Thoracic aorta (tissue), 2 donors: ENCODE measurements at regions not wholly inside any gene's neighbourhood (a gene's known extent, or its start where the extent isn't known, plus 50 kb on each side); places are given as distances from the start of the nearest gene placed in this dataset.
A peak's percentile ranks its signal among the peaks of the same experiment; 100 is the strongest.

Source experiments
- ATAC-seq: fragments of 150-250 bp; one replicate; pipeline ENCODE4 v1.8.0; 2017; ENCODE audit warnings: low read depth; ENCODE audit not compliant: insufficient number of reproducible peaks, low FRiP score
- DNase-seq: peaks from one replicate; pipeline ENCODE4 v3.0.0-alpha.2; 2020; ENCODE audit warnings: low spot score
- H3K27ac ChIP-seq, 2 donors: fragments of 200-600 bp; sonication (generic); 1 replicate in 1 of 2; 2 replicates in 1 of 2; pipeline ENCODE4 v1.5.1; 2016; ENCODE audit warnings: mild to moderate bottlenecking in 2 of 2, moderate library complexity in 2 of 2
- H3K27me3 ChIP-seq: fragments of 200-600 bp; sonication (generic); replicated peaks from 2 replicates; pipeline ENCODE4 v1.6.0; 2016; ENCODE audit warnings: mild to moderate bottlenecking; ENCODE audit not compliant: insufficient read depth
- H3K36me3 ChIP-seq: fragments of 200-600 bp; sonication (generic); one replicate; pipeline ENCODE4 v1.5.1; 2016
- H3K4me1 ChIP-seq, 2 donors: fragments of 200-600 bp; sonication (generic); 1 replicate in 1 of 2; 2 replicates in 1 of 2; pipeline versions ENCODE4 v1.5.1 to v1.6.0; 2016; ENCODE audit warnings: low read depth in 2 of 2, mild to moderate bottlenecking in 1 of 2; ENCODE audit not compliant: control insufficient read depth in 1 of 2
- H3K4me3 ChIP-seq: fragments of 200-600 bp; sonication (generic); 2 replicates; pipeline ENCODE4 v1.5.1; 2016; ENCODE audit warnings: mild to moderate bottlenecking
- H3K9me3 ChIP-seq: fragments of 200-600 bp; sonication (generic); 2 replicates; pipeline ENCODE4 v1.5.1; 2016
- TF ChIP-seq, protein P1 (sequence below): fragments of 200-600 bp; sonication (generic); IDR thresholded peaks from one replicate; pipeline ENCODE4 v1.5.1; 2019; ENCODE audit warnings: antibody characterized with exemption

DNA sequence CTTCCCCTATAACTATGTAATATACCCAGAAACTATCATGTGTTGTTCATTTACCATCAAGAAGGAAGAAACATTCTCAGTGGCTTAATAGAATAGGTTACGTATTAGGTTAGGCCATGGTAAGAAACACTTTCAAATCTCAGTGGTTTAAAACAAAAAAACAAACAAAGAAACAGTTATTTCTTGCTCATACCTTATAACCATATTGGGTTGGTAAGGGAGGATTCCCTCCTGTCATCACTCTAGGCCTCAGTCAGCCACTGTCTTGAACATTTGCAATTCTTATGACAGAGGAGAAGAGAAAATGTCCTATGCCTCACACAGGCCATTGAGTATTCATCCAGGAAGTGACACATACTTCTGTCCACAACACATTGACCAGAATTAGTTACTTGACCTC, 727.7 kb upstream of the NECTIN3 start:
- TF ChIP-seq, protein P1, sequence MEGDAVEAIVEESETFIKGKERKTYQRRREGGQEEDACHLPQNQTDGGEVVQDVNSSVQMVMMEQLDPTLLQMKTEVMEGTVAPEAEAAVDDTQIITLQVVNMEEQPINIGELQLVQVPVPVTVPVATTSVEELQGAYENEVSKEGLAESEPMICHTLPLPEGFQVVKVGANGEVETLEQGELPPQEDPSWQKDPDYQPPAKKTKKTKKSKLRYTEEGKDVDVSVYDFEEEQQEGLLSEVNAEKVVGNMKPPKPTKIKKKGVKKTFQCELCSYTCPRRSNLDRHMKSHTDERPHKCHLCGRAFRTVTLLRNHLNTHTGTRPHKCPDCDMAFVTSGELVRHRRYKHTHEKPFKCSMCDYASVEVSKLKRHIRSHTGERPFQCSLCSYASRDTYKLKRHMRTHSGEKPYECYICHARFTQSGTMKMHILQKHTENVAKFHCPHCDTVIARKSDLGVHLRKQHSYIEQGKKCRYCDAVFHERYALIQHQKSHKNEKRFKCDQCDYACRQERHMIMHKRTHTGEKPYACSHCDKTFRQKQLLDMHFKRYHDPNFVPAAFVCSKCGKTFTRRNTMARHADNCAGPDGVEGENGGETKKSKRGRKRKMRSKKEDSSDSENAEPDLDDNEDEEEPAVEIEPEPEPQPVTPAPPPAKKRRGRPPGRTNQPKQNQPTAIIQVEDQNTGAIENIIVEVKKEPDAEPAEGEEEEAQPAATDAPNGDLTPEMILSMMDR: no peak
- ATAC-seq (no peak), DNase-seq (no peak)
- no peaks in the 10 kb centered on the region for H3K36me3 ChIP-seq
- H3K4me3 ChIP-seq: no peak overlapping the region
- H3K27ac ChIP-seq: no peak overlapping the region
- H3K4me1 ChIP-seq: peaks cover 0 to 10% of the 10 kb centered on the region in 2 donors
- no peaks in the 10 kb centered on the region for H3K27me3 ChIP-seq
- no peaks in the 10 kb centered on the region for H3K9me3 ChIP-seq

DNA sequence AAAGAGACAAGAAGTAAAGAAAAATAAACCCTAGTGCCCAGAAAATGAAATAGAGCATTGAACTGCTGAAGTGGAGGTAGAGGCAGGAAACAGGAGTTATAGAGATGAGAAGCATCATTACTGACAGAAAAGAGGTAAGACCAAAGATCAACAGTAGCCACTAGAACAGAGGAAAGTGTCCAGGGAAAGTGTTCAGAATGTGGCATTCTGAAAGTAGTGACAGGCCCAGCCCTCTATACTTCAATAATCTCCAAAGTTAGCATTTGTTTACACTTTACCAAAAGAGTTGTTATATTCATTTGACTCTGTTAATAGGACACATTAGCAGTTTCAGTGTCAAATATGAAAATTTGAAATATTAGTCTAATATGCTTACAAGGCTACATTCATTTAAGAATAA, 727.1 kb upstream of the NECTIN3 start:
- TF ChIP-seq, protein P1: no peak
- peaks cover 0 to 10% of the 10 kb centered on the region in 2 donors for H3K4me1 ChIP-seq
- DNase-seq (no peak), ATAC-seq (no peak)
- no peaks in the 10 kb centered on the region for H3K36me3 ChIP-seq
- H3K9me3 ChIP-seq: no peaks in the 10 kb centered on the region
- H3K27me3 ChIP-seq: no peaks in the 10 kb centered on the region
- no peak overlapping the region for H3K27ac ChIP-seq
- no peak overlapping the region for H3K4me3 ChIP-seq

DNA sequence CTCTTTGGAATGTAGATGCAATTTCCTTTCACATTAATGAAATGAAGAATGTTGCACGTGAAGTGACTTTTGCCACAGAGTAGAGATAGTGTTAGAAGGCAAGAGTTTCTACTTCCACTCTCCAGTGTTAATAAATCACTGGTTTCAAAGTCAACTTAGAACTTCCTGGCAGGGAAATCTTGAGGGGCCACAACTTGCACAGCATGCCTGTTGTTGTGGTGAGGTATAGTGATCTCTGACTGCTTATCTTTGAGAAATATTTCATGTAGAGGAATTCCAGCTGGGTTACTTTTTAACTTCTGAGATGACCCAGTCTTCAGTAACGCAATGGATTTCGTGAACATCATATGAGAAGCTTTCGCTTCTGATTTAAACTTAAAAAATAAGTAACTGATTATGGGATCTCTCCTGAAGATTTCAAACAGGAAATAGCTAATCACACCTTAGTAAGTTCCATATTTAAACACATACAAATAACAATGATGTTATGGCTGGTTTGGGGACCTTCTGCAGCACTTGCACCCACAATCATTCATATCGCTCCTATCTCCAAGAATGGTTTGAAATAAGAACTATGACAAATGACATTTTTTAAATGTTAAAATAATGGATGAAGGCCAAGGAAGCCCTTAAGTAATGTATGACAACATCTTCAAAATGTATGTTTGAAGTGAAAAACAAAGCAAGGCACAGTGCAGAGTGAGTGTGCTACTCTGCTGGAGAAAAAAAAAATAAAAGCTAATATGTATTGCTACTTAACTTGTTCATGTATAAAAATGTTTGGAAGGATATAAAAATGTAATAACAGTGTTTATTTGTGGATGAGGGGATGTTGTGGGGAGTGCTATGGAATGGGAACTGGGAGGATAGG, 726.5 kb upstream of the NECTIN3 start:
- TF ChIP-seq, protein P1: no peak
- H3K4me3 ChIP-seq: no peak overlapping the region
- no peak for DNase-seq
- H3K27me3 ChIP-seq: no peaks in the 10 kb centered on the region
- H3K4me1 ChIP-seq: peaks cover 0 to 10% of the 10 kb centered on the region in 2 donors
- no peaks in the 10 kb centered on the region for H3K36me3 ChIP-seq
- H3K27ac ChIP-seq: no peak overlapping the region
- no peaks in the 10 kb centered on the region for H3K9me3 ChIP-seq
- no peak for ATAC-seq

DNA sequence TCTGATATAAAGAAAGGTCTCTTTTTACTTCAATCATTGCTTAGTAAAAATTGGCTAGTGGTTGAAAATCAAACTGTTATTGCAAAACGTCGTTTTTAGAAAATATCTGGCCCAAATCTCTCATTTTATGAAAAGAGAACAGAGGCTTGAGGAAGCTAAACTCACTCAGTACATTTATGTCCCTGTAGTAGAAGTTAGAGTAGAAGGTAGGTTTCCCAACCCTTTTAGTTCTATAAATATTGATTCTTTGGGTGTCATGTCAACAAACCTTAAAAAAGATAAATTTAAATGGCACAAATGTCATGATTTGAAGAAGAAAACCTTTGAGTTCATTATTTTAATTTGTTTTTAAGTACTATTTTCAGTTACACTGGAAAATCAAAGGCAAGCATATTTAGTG, 722.3 kb upstream of the NECTIN3 start:
- Histone ChIP-seq H3K27me3 (no peaks in the 10 kb centered on the region), H3K36me3 (no peaks in the 10 kb centered on the region), H3K27ac (no peak overlapping the region), H3K4me3 (no peak overlapping the region), H3K9me3 (no peaks in the 10 kb centered on the region), H3K4me1 (peaks cover 9 to 17% of the 10 kb centered on the region in 2 donors)
- TF ChIP-seq, protein P1: no peak
- no peak for ATAC-seq
- DNase-seq: no peak

DNA sequence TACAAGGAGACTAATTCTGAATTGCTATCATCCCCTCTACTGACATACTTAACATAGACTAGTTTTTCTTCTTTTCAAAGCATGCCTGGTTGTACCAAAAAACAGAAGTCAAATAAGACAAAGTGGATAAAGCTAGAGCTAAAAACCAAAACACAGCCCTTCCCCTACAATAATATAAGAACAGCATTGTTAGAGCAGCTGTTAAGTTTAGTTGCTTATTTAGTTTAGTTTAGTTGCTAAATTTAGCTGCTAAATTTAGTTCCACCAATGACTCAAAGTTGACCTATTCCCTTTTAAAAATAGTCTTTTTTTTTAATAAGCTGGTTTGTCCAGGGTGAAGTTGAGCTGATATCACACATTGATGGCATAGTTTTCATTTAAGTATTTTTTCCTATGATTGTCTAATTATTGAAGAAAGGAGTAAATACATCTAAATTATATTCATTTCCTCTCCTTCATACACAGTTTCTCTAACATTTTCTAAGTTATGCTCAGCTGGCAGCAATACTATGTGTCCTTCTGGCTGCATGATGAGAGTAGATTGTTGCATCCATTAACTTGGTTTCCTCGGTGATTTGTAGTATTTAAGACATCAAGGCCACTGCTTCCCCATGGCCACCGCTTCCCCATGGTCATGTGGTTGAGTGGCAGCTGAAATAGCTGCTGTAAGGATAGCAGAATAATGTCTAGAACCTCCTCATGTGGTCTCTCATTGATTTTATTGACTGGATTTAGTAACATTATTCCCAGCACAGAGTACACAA, 718.6 kb upstream of the NECTIN3 start:
- TF ChIP-seq, protein P1: no peak
- peak overlapping the region in 1 of 2 donors; percentile 63 for H3K27ac ChIP-seq
- ATAC-seq: no peak

More for the DNA sequence above, 718.6 kb upstream of the NECTIN3 start:
- Histone ChIP-seq H3K9me3 (no peaks in the 10 kb centered on the region), H3K4me1 (peaks cover 9 to 17% of the 10 kb centered on the region in 2 donors), H3K27me3 (no peaks in the 10 kb centered on the region), H3K36me3 (no peaks in the 10 kb centered on the region), H3K4me3 (no peak overlapping the region)
- DNase-seq: no peak
